ENCODE measurements at regions not wholly inside any gene's neighbourhood (a gene's known extent, or its start where the extent isn't known, plus 50 kb on each side); places are given as distances from the start of the nearest gene placed in this dataset.
A peak's percentile ranks its signal among the peaks of the same experiment; 100 is the strongest.

DNA sequence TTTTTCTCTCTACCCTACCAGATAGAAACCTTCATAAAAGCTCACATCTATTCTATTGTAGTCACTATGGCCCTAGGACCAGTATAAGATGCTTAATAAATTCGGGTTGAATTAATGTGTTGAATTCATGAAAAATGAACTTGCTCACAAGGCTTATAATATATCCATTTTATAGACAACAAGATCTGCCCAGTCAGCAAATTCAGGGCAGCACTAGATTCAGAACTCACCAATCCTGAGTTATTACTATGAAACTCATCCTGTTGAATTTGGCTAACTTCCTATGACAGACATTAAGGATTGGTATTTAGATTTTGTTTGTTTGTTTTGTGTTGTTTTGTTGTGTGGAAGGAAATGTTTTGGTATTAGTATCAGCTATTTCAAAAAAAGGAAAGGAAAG is 143.6 kb upstream of the CCNG1 start:
- Histone ChIP-seq H3K4me1 (no peaks in the 10 kb centered on the region), H3K27ac (no peak overlapping the region), H3K27me3 (ENCODE audit: low read depth) (no peaks in the 10 kb centered on the region), H3K36me3 (no peaks in the 10 kb centered on the region), H3K9me3 (no peaks in the 10 kb centered on the region), H3K4me3 (no peak overlapping the region)
- DNase-seq (no peak), ATAC-seq (no peak)
- no peak for TF ChIP-seq CTCF (IDR thresholded peaks at IDR 0.05)
- intact Hi-C loops (cut with DNase I), result no loop called here

DNA sequence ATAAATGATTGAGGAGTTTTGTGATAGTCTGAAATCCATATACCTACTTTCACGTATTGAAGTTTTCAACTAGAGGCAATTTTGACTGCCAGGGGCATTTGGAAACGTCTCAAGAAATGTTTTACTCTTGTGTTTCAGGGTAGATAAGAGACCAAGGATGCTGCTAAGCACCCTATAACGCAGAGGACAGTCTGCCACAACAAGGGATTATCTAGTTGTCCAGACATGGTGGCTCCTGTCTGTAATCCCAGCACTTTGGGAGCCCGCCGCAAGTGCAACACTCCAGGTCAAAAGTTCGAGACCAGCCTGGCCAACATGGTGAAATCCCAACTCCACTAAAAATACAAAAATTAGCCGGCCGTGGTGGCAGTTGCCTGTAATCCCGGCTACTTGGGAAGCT is 133.7 kb upstream of the CCNG1 start:
- Histone ChIP-seq H3K9me3 (no peaks in the 10 kb centered on the region), H3K27me3 (ENCODE audit: low read depth) (no peaks in the 10 kb centered on the region), H3K4me3 (no peak overlapping the region), H3K4me1 (no peaks in the 10 kb centered on the region), H3K27ac (no peak overlapping the region), H3K36me3 (no peaks in the 10 kb centered on the region)
- intact Hi-C loops (cut with DNase I), result no loop called here
- ATAC-seq (no peak), DNase-seq (no peak)
- TF ChIP-seq CTCF (IDR thresholded peaks at IDR 0.05), result no peak

- no peaks in the 10 kb centered on the region for H3K9me3 ChIP-seq
- no peaks in the 10 kb centered on the region for H3K27me3 ChIP-seq (ENCODE audit: low read depth)
- H3K4me3 ChIP-seq, result no peak overlapping the region
- no peak overlapping the region for H3K27ac ChIP-seq
- DNase-seq (no peak), ATAC-seq (no peak)
- no peaks in the 10 kb centered on the region for H3K4me1 ChIP-seq
- H3K36me3 ChIP-seq, result no peaks in the 10 kb centered on the region
- intact Hi-C loops (cut with DNase I), result no loop called here
- no peak for TF ChIP-seq CTCF (IDR thresholded peaks at IDR 0.05)
Observed at GRCh38 chr5:163305655-163306054, 131.7 kb upstream of the CCNG1 start.

- Histone ChIP-seq H3K27ac (no peak overlapping the region), H3K9me3 (no peaks in the 10 kb centered on the region), H3K4me1 (no peaks in the 10 kb centered on the region), H3K4me3 (no peak overlapping the region), H3K36me3 (no peaks in the 10 kb centered on the region), H3K27me3 (ENCODE audit: low read depth) (no peaks in the 10 kb centered on the region)
- intact Hi-C loops (cut with DNase I), result no loop called here
- no peak for ATAC-seq
- DNase-seq, result no peak
- peak; percentile 28 for TF ChIP-seq CTCF (IDR thresholded peaks at IDR 0.05)
Observed at GRCh38 chr5:163306421-163306820, 131.0 kb upstream of the CCNG1 start.

DNA sequence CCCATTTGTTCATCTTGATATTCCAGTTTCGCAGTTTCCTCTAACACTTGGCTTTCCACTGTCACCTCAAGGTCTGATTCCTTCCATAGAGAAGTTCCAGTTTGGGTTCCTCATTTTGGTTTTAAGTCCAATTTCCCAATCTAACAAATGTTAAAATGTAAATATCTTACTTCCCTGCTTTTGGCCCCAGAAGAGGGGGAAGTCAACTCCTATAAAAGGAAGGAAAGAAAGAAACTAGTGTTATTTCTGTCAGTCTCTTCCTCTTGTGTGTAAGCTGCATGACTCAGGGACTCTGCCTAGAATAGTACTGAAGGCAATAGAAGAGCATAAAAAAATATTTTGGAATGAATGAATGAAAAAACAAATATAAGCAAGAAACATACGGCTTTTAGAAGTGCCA is 127.5 kb upstream of the CCNG1 start:
- peak; percentile 45 to 82 for ATAC-seq
- Histone ChIP-seq H3K4me1 (no peaks in the 10 kb centered on the region), H3K4me3 (no peak overlapping the region), H3K9me3 (peaks cover 10% of the 10 kb centered on the region), H3K27me3 (ENCODE audit: low read depth) (no peaks in the 10 kb centered on the region), H3K36me3 (no peaks in the 10 kb centered on the region), H3K27ac (no peak overlapping the region)
- intact Hi-C loops (cut with DNase I), result no loop called here
- TF ChIP-seq CTCF (IDR thresholded peaks at IDR 0.05), result no peak
- DNase-seq, result no peak

DNA sequence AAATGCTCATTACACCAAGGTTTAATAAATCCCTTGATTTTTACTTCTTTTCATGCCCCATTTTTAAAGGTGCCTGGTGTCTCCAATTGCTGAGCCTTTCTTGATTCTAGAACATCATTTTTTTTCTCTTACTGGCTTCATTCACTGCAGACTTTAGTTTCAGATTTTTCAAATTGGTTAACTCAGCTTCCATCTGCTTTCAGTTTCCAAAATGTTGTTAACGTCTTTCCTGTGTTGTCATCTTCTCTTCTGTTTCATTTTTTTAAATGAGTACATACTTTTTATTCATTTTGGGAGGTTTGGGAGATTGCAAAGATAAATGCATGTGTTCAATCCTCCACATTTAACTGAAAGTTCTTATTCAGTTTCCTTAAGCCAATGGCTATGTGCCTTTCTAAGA is 126.4 kb upstream of the CCNG1 start:
- intact Hi-C loops (cut with DNase I), result no loop called here
- ATAC-seq, result no peak

More for the DNA sequence above, 126.4 kb upstream of the CCNG1 start:
- no peak for DNase-seq
- Histone ChIP-seq H3K4me3 (no peak overlapping the region), H3K27me3 (ENCODE audit: low read depth) (no peaks in the 10 kb centered on the region), H3K27ac (no peak overlapping the region), H3K4me1 (no peaks in the 10 kb centered on the region), H3K9me3 (peaks cover 10% of the 10 kb centered on the region), H3K36me3 (no peaks in the 10 kb centered on the region)
- TF ChIP-seq CTCF (IDR thresholded peaks at IDR 0.05), result no peak
